GM20000 (cell line): ENCODE measurements at regions not wholly inside any gene's neighbourhood (a gene's known extent, or its start where the extent isn't known, plus 50 kb on each side); places are given as distances from the start of the nearest gene placed in this dataset.

Source experiments
- DNase-seq: peaks from one replicate; pipeline ENCODE4 v3.0.0; 2012; ENCODE audit warnings: low spot score
- CTCF ChIP-seq: IDR thresholded peaks from 2 replicates; pipeline ENCODE4 v1.5.1; 2012; ENCODE audit warnings: mild to moderate bottlenecking, control low read depth; ENCODE audit errors: extremely low read depth, missing control alignments

- no peak for DNase-seq
- TF ChIP-seq CTCF: no peak
Measured at GRCh38 chr6:155964544-155964943, 508.9 kb upstream of the NOX3 start.

- no peak for DNase-seq
- TF ChIP-seq CTCF: no peak
Measured at GRCh38 chr6:155962276-155962675, 506.6 kb upstream of the NOX3 start.

- no peak for DNase-seq
- TF ChIP-seq CTCF: no peak
Measured at GRCh38 chr6:155959898-155960495, 504.4 kb upstream of the NOX3 start.

- no peak for TF ChIP-seq CTCF
- no peak for DNase-seq
Measured at GRCh38 chr6:155958550-155958949, 502.9 kb upstream of the NOX3 start.

- TF ChIP-seq CTCF: no peak
- no peak for DNase-seq
Measured at GRCh38 chr6:155955038-155955437, 499.4 kb upstream of the NOX3 start.

- DNase-seq: no peak
- no peak for TF ChIP-seq CTCF
Measured at GRCh38 chr6:155954149-155954548, 498.5 kb upstream of the NOX3 start.

- no peak for DNase-seq
- TF ChIP-seq CTCF: no peak
Measured at GRCh38 chr6:155949256-155949655, 493.6 kb upstream of the NOX3 start.
